Panc1 (cell line): ENCODE measurements at regions not wholly inside any gene's neighbourhood (a gene's known extent, or its start where the extent isn't known, plus 50 kb on each side); places are given as distances from the start of the nearest gene placed in this dataset.

Source experiments
- ATAC-seq: fragments of 200-7000 bp; cut with Tn5 transposase; 2 replicates; pipeline ENCODE4 v1.9.1; 2020; ENCODE audit warnings: mild to moderate bottlenecking, moderate library complexity
- BruUV-seq: library from RNA; stranded (reverse); fragments of 400-500 nt; replicated peaks from 2 replicates; lab custom pipeline; 2021; lab: Mats Ljungman, UMichigan
- CTCF ChIA-PET: fragments of 300-600 bp; sonication (Branson Sonifier 250); formaldehyde crosslinking; loops from one replicate; lab custom pipeline; 2022; ENCODE audit warnings: antibody characterized with exemption; lab: Charles Lee
- POLR2A ChIA-PET: fragments of 300-600 bp; sonication (Branson Sonifier 250); formaldehyde crosslinking; loops from one replicate; lab custom pipeline; 2022; ENCODE audit warnings: antibody characterized with exemption; lab: Charles Lee
- DNase-seq: peaks from one replicate; pipeline ENCODE4 v3.0.0-alpha.2; 2010; ENCODE audit warnings: low read depth, low spot score
- H3K27ac ChIP-seq: 2 replicates; pipeline ENCODE4 v1.5.1; 2011; ENCODE audit warnings: mild to moderate bottlenecking, low read length, inconsistent platforms
- H3K27me3 ChIP-seq: fragments of 200-500 bp; sonication (Bioruptor generic); 2 replicates; pipeline ENCODE4 v1.6.0; 2014; ENCODE audit warnings: low read length, inconsistent platforms; ENCODE audit not compliant: control insufficient read depth, insufficient read depth
- H3K36me3 ChIP-seq: fragments of 200-500 bp; sonication (Bioruptor generic); 2 replicates; pipeline ENCODE4 v1.5.1; 2014; ENCODE audit warnings: inconsistent platforms, mild to moderate bottlenecking, low read length, moderate library complexity; ENCODE audit not compliant: control insufficient read depth, insufficient read depth
- H3K4me1 ChIP-seq: 2 replicates; pipeline ENCODE4 v1.5.1; 2011; ENCODE audit warnings: inconsistent platforms, mild to moderate bottlenecking, low read length, moderate library complexity; ENCODE audit not compliant: control insufficient read depth, insufficient read depth
- H3K4me3 ChIP-seq, 2 experiments: 2 replicates each; pipeline ENCODE4 v1.5.1; 2011 to 2012; ENCODE audit warnings: low read depth in 2 of 2, low read length in 2 of 2, mild to moderate bottlenecking in 2 of 2, inconsistent platforms in 1 of 2, moderate library complexity in 1 of 2
- H3K9me3 ChIP-seq: fragments of 200-500 bp; sonication (Bioruptor generic); 2 replicates; pipeline ENCODE4 v1.5.1; 2014; ENCODE audit warnings: low read depth, mild to moderate bottlenecking, inconsistent platforms, low read length, moderate library complexity; ENCODE audit not compliant: control insufficient read depth, insufficient read depth
- CTCF ChIP-seq: fragments of 450-650 bp; IDR thresholded peaks from 2 replicates; pipeline ENCODE4 v1.5.1; 2017; ENCODE audit warnings: mild to moderate bottlenecking
- POLR2AphosphoS5 ChIP-seq: IDR thresholded peaks from 2 replicates; pipeline ENCODE4 v1.6.1; 2012; ENCODE audit warnings: mild to moderate bottlenecking, low read depth, low read length, moderate library complexity
- REST ChIP-seq, 2 experiments: IDR thresholded peaks; 2 replicates each; pipeline ENCODE4 v1.6.1; 2011 to 2012; ENCODE audit warnings: low read depth in 2 of 2, control low read depth in 1 of 2, low read length in 1 of 2, mild to moderate bottlenecking in 1 of 2, moderate library complexity in 1 of 2; ENCODE audit not compliant: insufficient read depth in 1 of 2
- SIN3A ChIP-seq: IDR thresholded peaks from 2 replicates; pipeline ENCODE4 v1.6.1; 2012; ENCODE audit warnings: low read depth, mild to moderate bottlenecking, low read length, moderate library complexity, borderline replicate concordance; ENCODE audit not compliant: insufficient read depth
- TCF7L2 ChIP-seq: IDR thresholded peaks from 2 replicates; pipeline ENCODE4 v1.6.1; 2011; ENCODE audit warnings: mild to moderate bottlenecking, low read depth, low read length, inconsistent platforms
- in situ Hi-C: cut with HindIII; loops from 2 replicates; pipeline ENCODE4 v1.10.0; 2016; ENCODE audit warnings: low sequenced_read_pairs, low pct_unique_long_range_greater_than_20kb
- intact Hi-C: fragments of 100-400 bp; cut with micrococcal nuclease; formaldehyde crosslinking; loops from one replicate; pipeline ENCODE4 v1.10.0; 2022; ENCODE audit not compliant: unreplicated experiment

DNA sequence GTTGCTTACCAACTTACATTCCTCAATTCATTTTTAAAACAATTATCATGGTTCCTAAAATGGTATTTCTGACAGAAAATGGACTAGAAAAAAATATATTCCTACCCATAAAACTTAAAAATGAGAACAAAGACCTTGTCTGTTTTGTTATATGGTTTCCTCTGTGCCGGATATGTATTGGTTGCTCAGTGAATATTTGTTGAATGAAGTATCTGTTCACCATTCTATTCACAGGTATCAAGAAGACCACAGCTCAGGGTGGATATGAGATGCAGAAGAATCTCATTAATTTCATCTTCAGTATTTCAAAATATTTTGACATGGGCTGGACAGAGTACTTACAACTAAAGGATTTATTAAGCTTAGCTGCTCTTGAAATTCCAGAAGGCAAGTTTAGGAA is 58.1 kb downstream of the TUSC7 start:
- CTCF ChIA-PET, result interaction anchor here (0.6 kb wide), 1 partner anchor 25 kb away, joined by 6 read pairs; no protein-coding TSS in a partner anchor
- in situ Hi-C loops (no loop called here), intact Hi-C loops (no loop called here)
- no peak overlapping the region for H3K4me3 ChIP-seq
- H3K27me3 ChIP-seq, result no peaks in the 10 kb centered on the region
- DNase-seq (no peak), ATAC-seq (no peak)
- no TSS peak for BruUV-seq
- no peaks in the 10 kb centered on the region for H3K36me3 ChIP-seq
- no peaks in the 10 kb centered on the region for H3K9me3 ChIP-seq
- H3K27ac ChIP-seq, result no peak overlapping the region
- POLR2A ChIA-PET, result no interaction called here
- no peaks in the 10 kb centered on the region; the same call in 1 of the 2 replicates for H3K4me1 ChIP-seq
- no peak for TF ChIP-seq REST (IDR thresholded peaks at IDR 0.05; ENCODE audit: insufficient read depth in 1 of 2, low read depth in 2 of 2, low read length in 1 of 2)
- no peak for TF ChIP-seq SIN3A
- no peak for TF ChIP-seq CTCF
- no peak for TF ChIP-seq POLR2AphosphoS5
- TF ChIP-seq TCF7L2, result no peak

DNA sequence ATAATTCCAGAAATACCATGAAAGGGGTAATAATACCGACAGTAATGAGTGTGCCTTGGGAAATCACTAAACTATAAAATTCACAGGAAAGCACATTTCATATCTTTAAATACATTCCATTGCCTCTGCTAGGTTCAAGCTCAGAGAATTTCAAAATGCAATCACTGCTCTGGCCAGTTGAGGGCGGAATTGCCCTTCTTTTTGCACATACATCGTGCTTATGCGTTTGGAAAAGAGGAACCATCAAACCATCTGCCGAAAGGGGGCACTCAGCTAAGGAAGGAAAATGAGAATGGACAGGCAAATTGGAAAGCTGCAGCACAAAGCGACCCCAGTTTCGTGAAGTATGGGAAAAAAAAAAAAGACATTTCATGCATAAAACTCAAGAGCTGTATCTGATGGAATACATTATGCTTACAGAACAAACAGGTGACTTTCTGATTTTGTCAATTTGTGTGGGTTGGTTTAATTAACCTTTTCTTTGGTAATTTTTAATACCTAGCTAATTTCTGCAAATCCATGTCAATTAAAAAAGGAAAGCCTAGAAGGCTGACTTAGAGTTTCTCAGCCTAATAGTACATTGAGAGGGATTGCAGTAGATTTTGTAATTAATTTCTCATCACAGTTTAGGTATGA is 61.4 kb downstream of the TUSC7 start:
- peak; percentile 94 for ATAC-seq
- peak; percentile 74 for DNase-seq
- TF ChIP-seq REST (IDR thresholded peaks at IDR 0.05; ENCODE audit: insufficient read depth in 1 of 2, low read depth in 2 of 2, low read length in 1 of 2), result no peak
- no peak for TF ChIP-seq SIN3A
- no peak for TF ChIP-seq POLR2AphosphoS5
- peak; percentile 98 for TF ChIP-seq CTCF
- TF ChIP-seq TCF7L2, result no peak
- H3K27ac ChIP-seq, result no peak overlapping the region
- intact Hi-C loops, result loop anchor here (2.0 to 10.0 kb wide), 4 partner anchors 224 to 1224 kb away; no protein-coding TSS in a partner anchor
- POLR2A ChIA-PET, result no interaction called here
- CTCF ChIA-PET, result interaction anchor here (0.6 to 1.1 kb wide), 10 partner anchors 12 to 1257 kb away, joined by 3 to 13 read pairs (median 4); no protein-coding TSS in a partner anchor
- BruUV-seq, result no TSS peak
- no peak overlapping the region for H3K4me3 ChIP-seq
- no peaks in the 10 kb centered on the region for H3K36me3 ChIP-seq
- in situ Hi-C loops, result no loop called here
- H3K9me3 ChIP-seq, result no peaks in the 10 kb centered on the region
- no peaks in the 10 kb centered on the region; the same call in 1 of the 2 replicates for H3K4me1 ChIP-seq
- no peaks in the 10 kb centered on the region for H3K27me3 ChIP-seq
